ENCODE measurements at regions not wholly inside any gene's neighbourhood (a gene's known extent, or its start where the extent isn't known, plus 50 kb on each side); places are given as distances from the start of the nearest gene placed in this dataset.
"Not testable (repeated sequence)": the region's sequence is repeated elsewhere in the genome, so short reads cannot be mapped to it uniquely, and the experiment has no call there.

DNA sequence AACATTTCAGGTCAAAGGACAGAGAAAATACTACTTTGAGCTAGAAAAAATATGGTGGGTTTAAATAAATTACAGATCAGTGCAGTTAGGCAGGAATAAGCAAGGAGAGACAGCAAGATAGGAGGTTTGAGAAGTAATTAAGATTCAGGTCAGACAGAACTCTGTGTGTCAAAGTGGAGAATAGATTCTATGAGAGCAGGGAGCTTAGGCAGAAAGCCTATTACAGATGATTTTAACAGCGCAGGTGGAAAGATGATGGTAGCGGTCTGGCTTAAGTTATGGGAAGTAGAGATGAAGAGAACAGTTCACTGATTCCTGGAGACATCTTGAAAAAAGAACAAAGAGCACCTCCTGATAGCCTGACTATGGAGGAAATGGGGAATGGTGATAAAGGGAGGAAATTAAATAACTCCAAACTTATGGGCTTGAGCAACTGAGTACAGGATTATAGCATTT, 106.0 kb downstream of the APIP start:
- no peak overlapping the region for H3K4me3 ChIP-seq (ENCODE audit: low read depth, low read length)
- DNase-seq (ENCODE audit: low read depth), result no peak
- TF ChIP-seq, protein P1, sequence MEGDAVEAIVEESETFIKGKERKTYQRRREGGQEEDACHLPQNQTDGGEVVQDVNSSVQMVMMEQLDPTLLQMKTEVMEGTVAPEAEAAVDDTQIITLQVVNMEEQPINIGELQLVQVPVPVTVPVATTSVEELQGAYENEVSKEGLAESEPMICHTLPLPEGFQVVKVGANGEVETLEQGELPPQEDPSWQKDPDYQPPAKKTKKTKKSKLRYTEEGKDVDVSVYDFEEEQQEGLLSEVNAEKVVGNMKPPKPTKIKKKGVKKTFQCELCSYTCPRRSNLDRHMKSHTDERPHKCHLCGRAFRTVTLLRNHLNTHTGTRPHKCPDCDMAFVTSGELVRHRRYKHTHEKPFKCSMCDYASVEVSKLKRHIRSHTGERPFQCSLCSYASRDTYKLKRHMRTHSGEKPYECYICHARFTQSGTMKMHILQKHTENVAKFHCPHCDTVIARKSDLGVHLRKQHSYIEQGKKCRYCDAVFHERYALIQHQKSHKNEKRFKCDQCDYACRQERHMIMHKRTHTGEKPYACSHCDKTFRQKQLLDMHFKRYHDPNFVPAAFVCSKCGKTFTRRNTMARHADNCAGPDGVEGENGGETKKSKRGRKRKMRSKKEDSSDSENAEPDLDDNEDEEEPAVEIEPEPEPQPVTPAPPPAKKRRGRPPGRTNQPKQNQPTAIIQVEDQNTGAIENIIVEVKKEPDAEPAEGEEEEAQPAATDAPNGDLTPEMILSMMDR (IDR thresholded peaks at IDR 0.05; ENCODE audit: insufficient read depth, low read depth, low read length), result no peak

DNA sequence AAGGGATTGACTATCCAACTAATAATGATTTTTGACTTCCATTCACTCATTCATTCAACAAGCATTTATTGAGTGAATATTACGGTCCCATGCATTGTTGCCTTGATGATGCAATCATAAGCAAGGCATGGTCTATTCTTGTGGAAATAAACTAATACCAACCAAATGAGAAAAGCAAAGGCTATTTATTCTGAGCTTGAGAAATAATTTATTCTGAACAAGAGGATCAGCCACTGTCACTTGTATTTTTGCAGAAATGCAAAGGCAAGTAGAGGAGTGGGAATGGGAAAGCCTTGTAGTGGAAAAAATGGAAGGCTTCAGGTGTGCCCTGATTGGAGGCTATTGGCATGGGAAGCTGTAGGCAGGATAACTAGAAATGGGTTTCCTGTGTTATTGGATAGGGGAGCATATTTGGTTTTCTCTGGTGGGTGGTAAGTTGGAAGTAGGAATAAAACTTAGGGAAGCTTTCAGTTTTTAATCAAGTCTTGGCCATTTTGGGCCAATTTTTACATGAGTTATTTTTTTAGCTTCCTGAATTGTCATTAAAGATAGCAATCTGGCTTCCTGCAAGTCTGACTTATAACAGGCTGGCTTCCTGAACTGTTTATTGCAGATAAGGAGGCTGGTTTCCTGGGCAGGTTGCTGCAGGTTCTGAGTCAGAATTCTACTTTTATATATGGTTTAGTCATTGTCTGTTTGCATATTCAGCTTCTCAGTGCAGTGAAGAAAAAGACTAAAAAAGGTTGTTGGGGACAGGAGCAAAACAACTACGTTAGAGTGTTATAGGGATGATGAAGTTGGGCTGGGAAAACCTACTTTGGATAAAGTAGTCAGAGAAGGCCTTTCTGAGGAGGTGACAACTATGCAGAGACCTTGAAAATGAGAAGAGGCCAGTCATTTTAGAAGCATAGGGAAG, 106.7 kb downstream of the APIP start:
- peak; percentile 59 for DNase-seq (ENCODE audit: low read depth)
- no peak overlapping the region for H3K4me3 ChIP-seq (ENCODE audit: low read depth, low read length)
- TF ChIP-seq, protein P1 (IDR thresholded peaks at IDR 0.05; ENCODE audit: insufficient read depth, low read depth, low read length), result no peak

DNA sequence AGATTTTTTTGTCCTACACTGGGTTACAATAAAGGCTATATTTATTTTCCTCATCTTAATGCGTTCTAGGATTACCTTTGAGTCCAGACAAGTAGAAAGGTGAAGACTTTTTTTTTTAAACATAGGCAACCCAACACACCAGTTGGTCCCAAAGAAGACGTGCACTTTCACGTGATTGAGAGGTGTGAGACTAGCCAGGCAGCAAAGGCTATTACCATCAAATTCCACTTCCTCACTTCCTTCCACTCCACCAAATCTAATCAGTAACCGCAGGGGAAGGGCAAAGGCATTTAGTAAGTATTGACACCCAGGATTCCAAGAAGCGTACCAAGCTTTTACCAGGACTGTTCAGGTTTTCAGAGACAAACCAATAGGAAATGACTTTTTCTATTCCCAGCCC, 109.3 kb downstream of the APIP start:
- TF ChIP-seq, protein P1 (IDR thresholded peaks at IDR 0.05; ENCODE audit: insufficient read depth, low read depth, low read length), result no peak
- H3K4me3 ChIP-seq (ENCODE audit: low read depth, low read length), result no peak overlapping the region
- DNase-seq (ENCODE audit: low read depth), result no peak

DNA sequence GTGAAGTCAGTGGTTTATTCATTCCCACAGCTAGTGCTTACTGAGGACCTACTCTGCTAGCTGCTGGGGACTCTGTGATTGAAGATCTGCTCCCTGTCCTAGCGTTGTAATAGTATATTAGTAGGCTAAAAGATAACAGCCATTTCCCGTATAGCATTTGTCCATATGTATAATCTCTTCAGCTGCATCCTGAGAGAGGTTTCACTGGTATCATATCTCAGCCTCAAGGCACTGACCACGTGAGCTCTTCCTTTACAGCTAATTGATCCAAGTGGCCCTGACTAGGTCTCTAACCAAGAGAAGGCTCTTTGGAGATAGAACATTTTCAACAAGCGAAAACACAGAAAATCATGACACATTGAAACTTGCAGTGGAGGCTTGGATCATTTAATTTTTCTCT, 110.2 kb downstream of the APIP start:
- DNase-seq (ENCODE audit: low read depth), result no peak
- TF ChIP-seq, protein P1 (IDR thresholded peaks at IDR 0.05; ENCODE audit: insufficient read depth, low read depth, low read length), result no peak
- no peak overlapping the region for H3K4me3 ChIP-seq (ENCODE audit: low read depth, low read length)

- DNase-seq (ENCODE audit: low read depth), result no peak
- TF ChIP-seq, protein P1 (IDR thresholded peaks at IDR 0.05; ENCODE audit: insufficient read depth, low read depth, low read length), result no peak
- H3K4me3 ChIP-seq (ENCODE audit: low read depth, low read length), result no peak overlapping the region
Measured at GRCh38 chr11:34799848-34800247, 116.3 kb downstream of the APIP start.

GRCh38 chr11:34798985-34799384, 117.2 kb downstream of the APIP start:
- no peak for DNase-seq (ENCODE audit: low read depth)
- H3K4me3 ChIP-seq (ENCODE audit: low read depth, low read length), result no peak overlapping the region
- TF ChIP-seq, protein P1 (IDR thresholded peaks at IDR 0.05; ENCODE audit: insufficient read depth, low read depth, low read length), result no peak

DNA sequence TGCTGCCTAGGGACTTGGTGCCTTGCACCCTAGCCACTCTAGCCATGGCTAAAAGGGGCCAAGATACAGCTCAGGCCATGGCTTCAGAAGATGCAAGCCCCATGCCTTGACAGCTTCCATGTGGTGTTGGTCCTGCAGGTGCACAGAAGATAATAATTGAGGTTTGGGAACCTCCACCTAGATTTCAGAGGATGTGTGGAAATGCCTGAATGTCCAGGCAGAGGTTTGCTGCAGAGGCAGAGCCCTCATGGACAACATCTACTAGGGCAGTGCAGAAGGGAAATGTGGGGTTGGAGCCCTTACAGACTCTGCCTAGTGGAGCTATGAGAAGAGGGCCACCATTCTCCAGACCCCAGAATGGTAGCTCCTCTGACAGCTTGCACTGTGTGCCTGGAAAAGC, 118.7 kb downstream of the APIP start:
- DNase-seq (ENCODE audit: low read depth), result not testable (repeated sequence)

More for the DNA sequence above, 118.7 kb downstream of the APIP start:
- H3K4me3 ChIP-seq (ENCODE audit: low read depth, low read length), result not testable (repeated sequence)
